Psoas muscle (tissue), 7 donors: ENCODE measurements at regions not wholly inside any gene's neighbourhood (a gene's known extent, or its start where the extent isn't known, plus 50 kb on each side); places are given as distances from the start of the nearest gene placed in this dataset.
A peak's percentile ranks its signal among the peaks of the same experiment; 100 is the strongest.

Experiments used
- ATAC-seq, 4 donors: fragments of 200-7000 bp; cut with Tn5 transposase; one replicate each; pipeline ENCODE4 v1.9.1; 2020; ENCODE audit warnings: moderate library complexity in 3 of 4, mild to moderate bottlenecking in 2 of 4
- DNase-seq, 2 donors: peaks; one replicate each; pipeline ENCODE4 v3.0.0-alpha.2; 2020
- H3K27ac ChIP-seq: fragments of 200-600 bp; one replicate; pipeline ENCODE4 v1.8.0; 2022
- H3K27me3 ChIP-seq, 3 donors: fragments of 200-600 bp in 1 of 3; one replicate each; pipeline versions ENCODE4 v1.6.1 to v1.8.0; 2013 to 2022; ENCODE audit warnings: low read length in 2 of 3, mild to moderate bottlenecking in 2 of 3, moderate library complexity in 1 of 3; ENCODE audit not compliant: insufficient read depth in 3 of 3
- H3K36me3 ChIP-seq, 2 donors: fragments of 200-600 bp in 1 of 2; one replicate each; pipeline versions ENCODE4 v1.6.1 to v1.8.0; 2013 to 2022; ENCODE audit warnings: low read depth in 1 of 2, mild to moderate bottlenecking in 1 of 2, moderate library complexity in 1 of 2; ENCODE audit not compliant: insufficient read depth in 1 of 2
- H3K4me1 ChIP-seq: fragments of 200-600 bp; one replicate; pipeline ENCODE4 v1.8.0; 2022
- H3K4me3 ChIP-seq: fragments of 200-600 bp; one replicate; pipeline ENCODE4 v1.8.0; 2022; ENCODE audit warnings: mild to moderate bottlenecking
- H3K9me3 ChIP-seq: fragments of 200-600 bp; one replicate; pipeline ENCODE4 v1.8.0; 2022
- WGBS, 3 donors: extraction: QIAGEN DNeasy Blood & Tissue Kit; methylation state at CpG; one replicate each; pipeline versions ENCODE4 v1.1.6 to v1.1.7; 2013; 5-methylcytosine and 5-hydroxymethylcytosine counted together
- intact Hi-C, 2 donors: fragments of 100-400 bp; cut with DNase I; formaldehyde crosslinking; loops; one replicate each; pipeline versions ENCODE4 v1.11.0 to v1.14.2; 2022
- TF ChIP-seq, protein P1 (sequence below): fragments of 200-600 bp; IDR thresholded peaks from one replicate; pipeline ENCODE4 v1.8.0; 2022; ENCODE audit warnings: antibody characterized with exemption
- donor health status: healthy with polysubstance abuse.
- donor health status: DM: no; HTN: no; CAD: no; lungs with moderate emphysema.
- donor health status: Bipolar disorder and iron deficiency.
- donor health status: healthy.
- donor health status: DM: yes; HTN: yes; CAD: no.
- donor health status: DM: no; HTN: no; CAD: no.
- donor health status: DM: yes; HTN: yes; CAD: no.

DNA sequence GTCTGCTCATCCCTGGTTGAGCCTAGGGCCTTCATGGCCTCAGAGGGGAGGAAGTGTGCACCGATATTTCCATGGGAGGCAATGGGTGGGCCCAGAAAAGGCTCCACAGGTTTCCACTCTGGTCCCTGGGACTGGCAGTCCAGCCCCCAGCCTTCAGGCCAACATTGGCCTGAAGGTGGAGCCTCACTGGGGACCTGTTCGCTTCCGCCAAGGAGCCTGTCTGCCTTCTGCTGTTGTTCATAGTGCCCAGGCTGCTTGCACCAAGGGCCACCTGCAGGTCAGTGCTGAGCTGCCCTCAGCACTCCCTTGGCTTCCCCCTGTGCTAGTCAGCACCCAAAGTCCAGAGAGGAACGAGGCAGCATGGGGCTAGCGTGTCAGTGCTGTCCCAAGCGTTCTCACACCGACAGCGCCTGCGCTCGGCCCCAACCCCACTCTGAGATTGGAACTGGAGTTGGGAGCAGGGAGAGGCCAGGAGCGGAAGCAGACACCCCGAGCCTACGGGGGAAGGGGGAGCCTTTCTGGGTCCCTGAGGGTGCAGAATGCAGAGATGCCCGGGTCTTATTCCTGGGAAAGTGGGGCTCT is 720.7 kb downstream of the PCDH18 start:
- Histone ChIP-seq H3K36me3 (no peaks in the 10 kb centered on the region), H3K4me3 (no peak overlapping the region), H3K27ac (no peak overlapping the region), H3K27me3 (no peaks in the 10 kb centered on the region), H3K9me3 (no peaks in the 10 kb centered on the region), H3K4me1 (no peaks in the 10 kb centered on the region)
- ATAC-seq (no peak), DNase-seq (peak; percentile 6 to 43)
- intact Hi-C loops = no loop called here
- WGBS, 3 donors = 93 to 99% (median 97%) methylated on average over 14 of the region's 14 CpGs
- TF ChIP-seq, protein P1, sequence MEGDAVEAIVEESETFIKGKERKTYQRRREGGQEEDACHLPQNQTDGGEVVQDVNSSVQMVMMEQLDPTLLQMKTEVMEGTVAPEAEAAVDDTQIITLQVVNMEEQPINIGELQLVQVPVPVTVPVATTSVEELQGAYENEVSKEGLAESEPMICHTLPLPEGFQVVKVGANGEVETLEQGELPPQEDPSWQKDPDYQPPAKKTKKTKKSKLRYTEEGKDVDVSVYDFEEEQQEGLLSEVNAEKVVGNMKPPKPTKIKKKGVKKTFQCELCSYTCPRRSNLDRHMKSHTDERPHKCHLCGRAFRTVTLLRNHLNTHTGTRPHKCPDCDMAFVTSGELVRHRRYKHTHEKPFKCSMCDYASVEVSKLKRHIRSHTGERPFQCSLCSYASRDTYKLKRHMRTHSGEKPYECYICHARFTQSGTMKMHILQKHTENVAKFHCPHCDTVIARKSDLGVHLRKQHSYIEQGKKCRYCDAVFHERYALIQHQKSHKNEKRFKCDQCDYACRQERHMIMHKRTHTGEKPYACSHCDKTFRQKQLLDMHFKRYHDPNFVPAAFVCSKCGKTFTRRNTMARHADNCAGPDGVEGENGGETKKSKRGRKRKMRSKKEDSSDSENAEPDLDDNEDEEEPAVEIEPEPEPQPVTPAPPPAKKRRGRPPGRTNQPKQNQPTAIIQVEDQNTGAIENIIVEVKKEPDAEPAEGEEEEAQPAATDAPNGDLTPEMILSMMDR = no peak

GRCh38 chr4:136810626-136811025 is 721.7 kb downstream of the PCDH18 start:
- ATAC-seq (no peak), DNase-seq (no peak)
- Histone ChIP-seq H3K4me3 (no peak overlapping the region), H3K9me3 (peaks cover 5% of the 10 kb centered on the region), H3K27me3 (no peaks in the 10 kb centered on the region), H3K27ac (no peak overlapping the region), H3K36me3 (no peaks in the 10 kb centered on the region), H3K4me1 (no peaks in the 10 kb centered on the region)
- TF ChIP-seq, protein P1 = no peak
- intact Hi-C loops = no loop called here
- WGBS, 3 donors = 89 to 93% (median 89%) methylated on average over 6 of the region's 6 CpGs

- H3K4me3 ChIP-seq = no peak overlapping the region
- no peak for DNase-seq
- no peaks in the 10 kb centered on the region for H3K4me1 ChIP-seq
- intact Hi-C loops = no loop called here
- no peaks in the 10 kb centered on the region for H3K36me3 ChIP-seq
- 87 to 90% (median 87%) methylated on average over 1 of the region's 1 CpG for WGBS, 3 donors
- H3K9me3 ChIP-seq = peaks cover 5% of the 10 kb centered on the region
- TF ChIP-seq, protein P1 = no peak
- no peak for ATAC-seq
- H3K27ac ChIP-seq = no peak overlapping the region
- H3K27me3 ChIP-seq = no peaks in the 10 kb centered on the region
Observed at GRCh38 chr4:136806844-136807243, 725.5 kb downstream of the PCDH18 start.

DNA sequence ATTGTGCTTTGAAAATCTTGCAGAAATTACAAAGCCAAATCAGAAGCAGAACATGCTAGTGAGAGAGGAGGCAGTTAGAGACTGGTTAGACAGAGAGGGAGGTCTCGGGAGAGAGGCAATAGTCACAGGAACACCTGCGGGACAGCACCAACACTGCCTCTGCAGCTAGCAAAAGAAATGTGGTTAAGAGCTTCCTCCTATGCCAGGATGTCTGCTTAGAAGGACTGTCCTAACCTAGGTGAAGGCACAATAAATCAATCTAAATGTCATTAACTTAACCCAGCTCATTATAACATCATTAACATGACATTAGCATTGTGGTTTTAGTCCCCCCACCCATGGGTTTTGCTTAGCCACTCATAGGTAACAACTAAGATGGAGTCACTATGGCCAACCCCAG is 726.7 kb downstream of the PCDH18 start:
- H3K4me1 ChIP-seq = no peaks in the 10 kb centered on the region
- no peak overlapping the region for H3K27ac ChIP-seq
- ATAC-seq (no peak), DNase-seq (no peak)
- 90 to 96% (median 93%) methylated on average over 2 of the region's 2 CpGs for WGBS, 3 donors
- TF ChIP-seq, protein P1 = no peak
- no peaks in the 10 kb centered on the region for H3K27me3 ChIP-seq
- no peak overlapping the region for H3K4me3 ChIP-seq
- intact Hi-C loops = no loop called here
- peaks cover 5% of the 10 kb centered on the region for H3K9me3 ChIP-seq
- H3K36me3 ChIP-seq = no peaks in the 10 kb centered on the region

DNA sequence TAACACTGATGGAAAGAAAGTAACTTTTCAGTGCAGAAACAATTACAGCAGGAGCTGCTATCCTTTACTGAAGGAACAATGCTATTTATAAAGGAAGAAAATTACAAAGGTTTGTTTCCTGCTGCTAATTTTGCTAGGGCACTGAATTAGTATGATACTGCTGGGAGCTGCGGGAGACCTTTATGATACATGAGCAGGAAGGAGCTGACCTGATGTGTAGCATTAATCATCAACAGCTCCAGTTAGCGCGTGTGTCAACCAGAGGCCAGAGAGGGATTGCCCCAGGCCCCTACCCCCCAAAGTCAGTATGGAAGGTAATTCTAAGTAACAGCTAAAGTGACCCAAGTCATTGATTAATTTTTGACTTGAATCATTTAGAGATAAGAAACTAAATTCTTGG is 728.9 kb downstream of the PCDH18 start:
- Histone ChIP-seq H3K4me3 (no peak overlapping the region), H3K9me3 (peaks cover 5% of the 10 kb centered on the region)
- WGBS, 3 donors = 56 to 72% (median 62%) methylated on average over 3 of the region's 3 CpGs

More for the DNA sequence above, 728.9 kb downstream of the PCDH18 start:
- intact Hi-C loops = no loop called here
- Histone ChIP-seq H3K36me3 (no peaks in the 10 kb centered on the region), H3K4me1 (no peaks in the 10 kb centered on the region), H3K27ac (no peak overlapping the region), H3K27me3 (no peaks in the 10 kb centered on the region)
- DNase-seq (no peak), ATAC-seq (no peak)
- TF ChIP-seq, protein P1 = no peak
